H1 (cell line): ENCODE measurements at regions not wholly inside any gene's neighbourhood (a gene's known extent, or its start where the extent isn't known, plus 50 kb on each side); places are given as distances from the start of the nearest gene placed in this dataset.

Experiments
- CTCF ChIA-PET: fragments of 300-600 bp; sonication (Branson Sonifier 250); formaldehyde crosslinking; loops from one replicate; lab custom pipeline; 2021; ENCODE audit not compliant: partially characterized antibody; lab: Charles Lee
- POLR2A ChIA-PET: fragments of 300-600 bp; sonication (Branson Sonifier 250); formaldehyde crosslinking; loops from one replicate; lab custom pipeline; 2021; ENCODE audit warnings: inconsistent platforms; ENCODE audit not compliant: partially characterized antibody; lab: Charles Lee
- DNase-seq, 2 experiments: peaks; one replicate each; pipeline versions ENCODE4 v3.0.0 to v3.0.0-alpha.2; 2010 to 2022; ENCODE audit warnings: low spot score in 2 of 2, low read depth in 1 of 2, mixed read lengths in 1 of 2
- FAIRE-seq: peaks from 2 replicates; lab custom pipeline; 2011; peaks lifted over from hg19 to GRCh38; lab: Jason Lieb, UNC
- H2AFZ ChIP-seq: 2 replicates; pipeline ENCODE4 v1.8.1; 2012; ENCODE audit warnings: low read length, inconsistent platforms
- H2AK5ac ChIP-seq: 2 replicates; pipeline ENCODE4 v1.6.1; 2013; ENCODE audit warnings: low read depth, low read length
- H2BK120ac ChIP-seq: replicated peaks from 2 replicates; pipeline ENCODE3; 2013; ENCODE audit warnings: low read depth, low read length, inconsistent platforms
- H2BK12ac ChIP-seq: 2 replicates; pipeline ENCODE4 v1.6.1; 2013; ENCODE audit warnings: low read depth, low read length
- H2BK15ac ChIP-seq: 2 replicates; pipeline ENCODE4 v1.6.1; 2013; ENCODE audit warnings: low read length
- H2BK20ac ChIP-seq: 2 replicates; pipeline ENCODE4 v1.6.1; 2013; ENCODE audit warnings: low read length
- H2BK5ac ChIP-seq: 2 replicates; pipeline ENCODE4 v1.6.1; 2013; ENCODE audit warnings: low read depth, low read length
- H3K14ac ChIP-seq: 2 replicates; pipeline ENCODE4 v1.6.1; 2013; ENCODE audit warnings: inconsistent platforms; ENCODE audit not compliant: insufficient read length
- H3K18ac ChIP-seq: 2 replicates; pipeline ENCODE4 v1.6.1; 2013; ENCODE audit warnings: low read length; ENCODE audit errors: extremely low read depth
- H3K23ac ChIP-seq: 2 replicates; pipeline ENCODE4 v1.6.1; 2013; ENCODE audit warnings: inconsistent platforms; ENCODE audit not compliant: insufficient read length
- H3K23me2 ChIP-seq: 2 replicates; pipeline ENCODE4 v1.6.1; 2013; ENCODE audit warnings: low read depth, low read length
- H3K27ac ChIP-seq: 2 replicates; pipeline ENCODE4 v1.6.1; 2011; ENCODE audit warnings: low read depth, low read length, inconsistent platforms
- H3K27me3 ChIP-seq, 4 experiments: replicated peaks in 1 of 4; 1 replicate in 1 of 4; 2 replicates in 3 of 4; pipeline versions ENCODE4 v1.6.1 to v1.8.1; 2011 to 2013; ENCODE audit warnings: low read length in 3 of 4, mild to moderate bottlenecking in 3 of 4, inconsistent platforms in 2 of 4, mixed read lengths in 2 of 4, moderate library complexity in 1 of 4; ENCODE audit not compliant: control insufficient read depth in 3 of 4, insufficient read depth in 3 of 4; ENCODE audit errors: extremely low read depth in 1 of 4
- H3K36me3 ChIP-seq, 4 experiments: 2 replicates each; pipeline versions ENCODE4 v1.6.1 to v1.8.1; 2011 to 2013; ENCODE audit warnings: mild to moderate bottlenecking in 4 of 4, low read length in 3 of 4, moderate library complexity in 2 of 4, control low read depth in 1 of 4, inconsistent platforms in 1 of 4; ENCODE audit not compliant: insufficient read depth in 4 of 4, control insufficient read depth in 2 of 4
- H3K4ac ChIP-seq: replicated peaks from 2 replicates; pipeline ENCODE3; 2013; ENCODE audit warnings: low read length, low read depth, mixed read lengths, inconsistent platforms; ENCODE audit not compliant: insufficient read length
- H3K4me1 ChIP-seq, 4 experiments: replicated peaks in 1 of 4; 1 replicate in 1 of 4; 2 replicates in 3 of 4; pipeline versions ENCODE4 v1.6.1 to v1.8.1; 2011 to 2013; ENCODE audit warnings: low read length in 3 of 4, inconsistent platforms in 2 of 4, mixed read lengths in 1 of 4; ENCODE audit not compliant: insufficient read depth in 4 of 4, control insufficient read depth in 3 of 4
- H3K4me2 ChIP-seq, 2 experiments: 2 replicates each; pipeline versions ENCODE4 v1.6.1 to v1.8.1; 2011 to 2013; ENCODE audit warnings: low read depth in 2 of 2, low read length in 2 of 2, control low read depth in 1 of 2, inconsistent platforms in 1 of 2, mild to moderate bottlenecking in 1 of 2; ENCODE audit not compliant: insufficient read depth in 1 of 2
- H3K4me3 ChIP-seq, 4 experiments: fragments of 200-600, 300-600 bp in 1 of 4; sonication (generic), shearing (Covaris generic), sonication (Bioruptor Twin) in 1 of 4; 2 replicates each; pipeline versions ENCODE4 v1.5.1 to v1.8.1; 2011 to 2016; ENCODE audit warnings: low read length in 4 of 4, low read depth in 3 of 4, control low read depth in 2 of 4, inconsistent platforms in 2 of 4, mild to moderate bottlenecking in 2 of 4, mixed read lengths in 1 of 4, moderate library complexity in 1 of 4; ENCODE audit not compliant: insufficient read depth in 2 of 4; ENCODE audit errors: extremely low read depth in 1 of 4
- H3K56ac ChIP-seq: replicated peaks from 2 replicates; pipeline ENCODE3; 2013; ENCODE audit warnings: low read depth, mild to moderate bottlenecking, mixed read lengths, low read length, inconsistent platforms; ENCODE audit not compliant: insufficient read length
- H3K79me1 ChIP-seq: 2 replicates; pipeline ENCODE4 v1.6.1; 2013; ENCODE audit warnings: low read depth, low read length, control low read depth
- H3K79me2 ChIP-seq, 2 experiments: 2 replicates each; pipeline versions ENCODE4 v1.6.1 to v1.8.1; 2012 to 2013; ENCODE audit warnings: low read length in 2 of 2, mild to moderate bottlenecking in 2 of 2, inconsistent platforms in 1 of 2; ENCODE audit not compliant: insufficient read depth in 2 of 2, control insufficient read depth in 1 of 2
- H3K9ac ChIP-seq, 4 experiments: replicated peaks in 1 of 4; 1 replicate in 1 of 4; 2 replicates in 3 of 4; pipeline versions ENCODE4 v1.6.1 to v1.8.1; 2011 to 2013; ENCODE audit warnings: low read depth in 3 of 4, low read length in 3 of 4, control low read depth in 2 of 4, mild to moderate bottlenecking in 2 of 4, moderate library complexity in 2 of 4, inconsistent platforms in 1 of 4; ENCODE audit errors: extremely low read depth in 1 of 4
- H3K9me3 ChIP-seq, 2 experiments: 2 replicates each; pipeline versions ENCODE4 v1.6.1 to v1.8.1; 2012 to 2013; ENCODE audit warnings: mild to moderate bottlenecking in 2 of 2, moderate library complexity in 2 of 2, control low read depth in 1 of 2, inconsistent platforms in 1 of 2, low read depth in 1 of 2, low read length in 1 of 2, mixed read lengths in 1 of 2; ENCODE audit not compliant: insufficient read depth in 2 of 2
- H4K20me1 ChIP-seq, 2 experiments: replicated peaks in 1 of 2; 2 replicates each; pipeline versions ENCODE3 to v1.8.1; 2011 to 2013; ENCODE audit warnings: inconsistent platforms in 2 of 2, low read length in 2 of 2, mild to moderate bottlenecking in 1 of 2; ENCODE audit not compliant: insufficient read depth in 2 of 2, control insufficient read depth in 1 of 2
- H4K5ac ChIP-seq: 2 replicates; pipeline ENCODE4 v1.6.1; 2013; ENCODE audit warnings: low read length, low read depth, mixed read lengths, inconsistent platforms; ENCODE audit not compliant: insufficient read length
- H4K8ac ChIP-seq: 2 replicates; pipeline ENCODE4 v1.8.0; 2013; ENCODE audit warnings: mild to moderate bottlenecking, moderate library complexity, low read length, inconsistent platforms; ENCODE audit not compliant: insufficient read depth; ENCODE audit errors: extremely low read depth
- H4K91ac ChIP-seq: replicated peaks from 2 replicates; pipeline ENCODE3; 2013; ENCODE audit warnings: low read length, mixed read lengths, inconsistent platforms; ENCODE audit not compliant: insufficient read length
- CEBPB ChIP-seq: IDR thresholded peaks from 2 replicates; pipeline ENCODE4 v1.6.1; 2012; ENCODE audit warnings: low read depth, low read length
- CHD1 ChIP-seq: IDR thresholded peaks from 2 replicates; pipeline ENCODE4 v1.6.1; 2012; ENCODE audit warnings: low read depth, low read length, improper control_type of control experiment
- CHD2 ChIP-seq: IDR thresholded peaks from 2 replicates; pipeline ENCODE4 v1.6.1; 2012; ENCODE audit warnings: low read length, improper control_type of control experiment
- CREB1 ChIP-seq: IDR thresholded peaks from 2 replicates; pipeline ENCODE4 v1.6.1; 2012; ENCODE audit warnings: inconsistent platforms
- CTBP2 ChIP-seq: IDR thresholded peaks from 2 replicates; pipeline ENCODE4 v1.7.0; 2011; ENCODE audit warnings: borderline replicate concordance, mild to moderate bottlenecking, moderate library complexity, mixed read lengths, low read length; ENCODE audit not compliant: insufficient read depth, insufficient read length
- GTF2F1 ChIP-seq: IDR thresholded peaks from 2 replicates; pipeline ENCODE4 v1.6.1; 2012; ENCODE audit warnings: low read depth, low read length, improper control_type of control experiment, borderline replicate concordance
- HDAC6 ChIP-seq: IDR thresholded peaks from one replicate; pipeline ENCODE4 v1.7.1; 2012; ENCODE audit warnings: low read depth, mild to moderate bottlenecking, inconsistent platforms, low read length, moderate library complexity
- KDM1A ChIP-seq: fragments of 200-600, 300-600 bp; sonication (generic); IDR thresholded peaks from 2 replicates; pipeline ENCODE4 v1.7.1; 2016; ENCODE audit warnings: mild to moderate bottlenecking, low read length, borderline replicate concordance
- MAFK ChIP-seq: IDR thresholded peaks from 2 replicates; pipeline ENCODE4 v1.6.1; 2012; ENCODE audit warnings: low read depth, mild to moderate bottlenecking, improper control_type of control experiment, low read length
- PHF8 ChIP-seq: fragments of 200-600 bp; sonication (generic); conservative IDR thresholded peaks from 2 replicates; pipeline ENCODE4 v1.7.1; 2012; ENCODE audit warnings: low read depth, mild to moderate bottlenecking, inconsistent platforms, low read length, moderate library complexity
- RFX5 ChIP-seq: IDR thresholded peaks from 2 replicates; pipeline ENCODE4 v1.6.1; 2011; ENCODE audit warnings: low read depth, low read length, improper control_type of control experiment, borderline replicate concordance
- RNF2 ChIP-seq: fragments of 200-900, 300-1000 bp; sonication (generic); IDR thresholded peaks from 2 replicates; pipeline ENCODE4 v1.7.1; 2016; ENCODE audit warnings: borderline replicate concordance, low read depth, mild to moderate bottlenecking, antibody characterized with exemption, low read length; ENCODE audit not compliant: poor library complexity, severe bottlenecking; ENCODE audit errors: missing control alignments
- SIRT6 ChIP-seq: IDR thresholded peaks from one replicate; pipeline ENCODE4 v1.7.1; 2012; ENCODE audit warnings: low read length, inconsistent platforms
- SIX5 ChIP-seq: IDR thresholded peaks from 2 replicates; pipeline ENCODE4 v1.6.1; 2011; ENCODE audit warnings: mild to moderate bottlenecking, low read depth, low read length
- TBP ChIP-seq: IDR thresholded peaks from 2 replicates; pipeline ENCODE4 v1.6.1; 2011; ENCODE audit warnings: low read depth, low read length, improper control_type of control experiment
- TCF12 ChIP-seq: IDR thresholded peaks from 2 replicates; pipeline ENCODE4 v1.6.1; 2011; ENCODE audit warnings: low read depth, mild to moderate bottlenecking, low read length
- YY1 ChIP-seq: IDR thresholded peaks from 2 replicates; pipeline ENCODE4 v1.6.1; 2011; ENCODE audit warnings: low read depth, mild to moderate bottlenecking, low read length
- WGBS, 2 experiments: shearing (Covaris generic) in 1 of 2; methylation state at CpG; one replicate each; pipeline versions ENCODE4 v1.1.6 to v1.1.7; 2013 to 2015; ENCODE audit warnings: low lambda C conversion rate in 2 of 2, mixed read lengths in 2 of 2, inconsistent platforms in 1 of 2, low coverage in 1 of 2, missing lambda C conversion rate in 1 of 2; ENCODE audit not compliant: insufficient replicate concordance in 2 of 2, insufficient coverage in 1 of 2, insufficient read length in 1 of 2; ENCODE audit errors: extremely low coverage in 1 of 2, missing lambda C conversion rate in 1 of 2; 5-methylcytosine and 5-hydroxymethylcytosine counted together

DNA sequence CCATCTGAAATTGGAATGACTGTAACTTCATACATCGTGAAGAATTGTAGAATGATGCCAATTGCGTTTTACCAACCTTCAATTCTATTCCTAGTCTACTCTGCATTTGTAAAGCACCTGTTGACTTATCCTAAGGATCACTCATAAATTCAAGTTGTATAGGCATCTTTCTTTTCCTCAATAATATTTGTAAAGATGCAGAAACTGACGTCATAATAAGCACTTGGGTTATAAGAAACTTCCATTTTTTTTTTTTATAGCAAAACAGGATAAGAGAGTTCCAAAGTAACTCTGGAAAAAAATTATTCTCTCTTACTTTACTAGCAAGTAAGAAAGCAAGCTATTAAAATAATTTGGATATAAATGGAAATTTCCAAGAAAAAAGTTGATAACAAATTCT lies 1377.4 kb upstream of the ACVR2A start:
- Histone ChIP-seq H3K79me2 (no peaks in the 10 kb centered on the region), H3K27ac (no peak overlapping the region), H3K9me3 (no peaks in the 10 kb centered on the region), H2BK120ac (no peak overlapping the region), H2AFZ (no peak overlapping the region), H2BK12ac (no peak overlapping the region), H3K14ac (no peak overlapping the region), H3K23me2 (no peaks in the 10 kb centered on the region), H2BK15ac (no peak overlapping the region), H3K4ac (no peak overlapping the region), H4K91ac (no peak overlapping the region), H3K79me1 (no peaks in the 10 kb centered on the region), H3K4me3 (no peak overlapping the region), H3K36me3 (no peaks in the 10 kb centered on the region), H3K23ac (no peak overlapping the region), H4K5ac (no peak overlapping the region), H2BK5ac (no peak overlapping the region), H3K18ac (no peak overlapping the region), H2BK20ac (no peak overlapping the region), H4K8ac (no peak overlapping the region), H4K20me1 (no peaks in the 10 kb centered on the region), H2AK5ac (no peak overlapping the region), H3K9ac (no peak overlapping the region), H3K4me1 (no peaks in the 10 kb centered on the region), H3K4me2 (no peak overlapping the region), H3K56ac (no peak overlapping the region), H3K27me3 (no peaks in the 10 kb centered on the region)
- no peak for DNase-seq
- WGBS, 2 experiments = 91% methylated on average over 3 of the region's 3 CpGs; no CpG with 5 or more reads in 1 of the 2 experiments
- POLR2A ChIA-PET = no interaction called here
- CTCF ChIA-PET = interaction anchor here (0.6 kb wide), 1 partner anchor 254 kb away, joined by 3 read pairs; no protein-coding TSS in a partner anchor
- no peak for FAIRE-seq
- TF ChIP-seq CTBP2 = no peak
- TF ChIP-seq CHD1 = no peak
- TF ChIP-seq SIRT6 = no peak
- TF ChIP-seq RFX5 = no peak
- no peak for TF ChIP-seq KDM1A
- TF ChIP-seq GTF2F1 = no peak
- no peak for TF ChIP-seq PHF8
- TF ChIP-seq SIX5 = no peak
- TF ChIP-seq CHD2 = no peak
- TF ChIP-seq CEBPB = no peak
- no peak for TF ChIP-seq CREB1
- TF ChIP-seq RNF2 = no peak
- TF ChIP-seq TBP = no peak
- TF ChIP-seq MAFK = no peak
- TF ChIP-seq YY1 = no peak
- TF ChIP-seq TCF12 = no peak
- TF ChIP-seq HDAC6 = no peak
